ENCODE measurements at regions not wholly inside any gene's neighbourhood (a gene's known extent, or its start where the extent isn't known, plus 50 kb on each side); places are given as distances from the start of the nearest gene placed in this dataset.

DNA sequence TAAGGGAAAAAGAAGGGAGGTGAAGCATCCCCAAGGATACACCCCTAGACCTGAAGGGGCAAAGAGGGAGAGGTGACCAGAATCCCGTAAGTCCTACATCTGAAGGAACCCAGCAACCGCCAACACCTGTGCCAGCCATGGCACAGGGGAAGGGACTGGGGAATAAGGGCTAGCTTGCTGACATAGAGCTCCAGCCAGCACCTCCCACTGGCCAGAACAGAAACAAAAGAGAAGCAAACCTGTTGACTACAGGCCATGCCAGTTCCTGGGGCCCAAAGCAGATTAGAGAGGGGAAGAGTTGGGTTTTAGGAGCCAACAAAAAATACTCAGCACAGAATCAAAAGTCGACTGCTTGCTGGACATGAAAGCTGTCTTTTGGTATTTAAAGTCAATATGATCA, 244.6 kb downstream of the SUCLG1 start:
- DNase-seq (ENCODE audit: low read depth, low spot score) (no peak), ATAC-seq (no peak)
- intact Hi-C loops (cut with micrococcal nuclease; ENCODE audit: unreplicated experiment), result no loop called here
- TF ChIP-seq, protein P1, sequence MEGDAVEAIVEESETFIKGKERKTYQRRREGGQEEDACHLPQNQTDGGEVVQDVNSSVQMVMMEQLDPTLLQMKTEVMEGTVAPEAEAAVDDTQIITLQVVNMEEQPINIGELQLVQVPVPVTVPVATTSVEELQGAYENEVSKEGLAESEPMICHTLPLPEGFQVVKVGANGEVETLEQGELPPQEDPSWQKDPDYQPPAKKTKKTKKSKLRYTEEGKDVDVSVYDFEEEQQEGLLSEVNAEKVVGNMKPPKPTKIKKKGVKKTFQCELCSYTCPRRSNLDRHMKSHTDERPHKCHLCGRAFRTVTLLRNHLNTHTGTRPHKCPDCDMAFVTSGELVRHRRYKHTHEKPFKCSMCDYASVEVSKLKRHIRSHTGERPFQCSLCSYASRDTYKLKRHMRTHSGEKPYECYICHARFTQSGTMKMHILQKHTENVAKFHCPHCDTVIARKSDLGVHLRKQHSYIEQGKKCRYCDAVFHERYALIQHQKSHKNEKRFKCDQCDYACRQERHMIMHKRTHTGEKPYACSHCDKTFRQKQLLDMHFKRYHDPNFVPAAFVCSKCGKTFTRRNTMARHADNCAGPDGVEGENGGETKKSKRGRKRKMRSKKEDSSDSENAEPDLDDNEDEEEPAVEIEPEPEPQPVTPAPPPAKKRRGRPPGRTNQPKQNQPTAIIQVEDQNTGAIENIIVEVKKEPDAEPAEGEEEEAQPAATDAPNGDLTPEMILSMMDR (IDR thresholded peaks at IDR 0.05), result no peak
- no peak for TF ChIP-seq REST (IDR thresholded peaks at IDR 0.05; ENCODE audit: insufficient read depth in 1 of 2, low read depth in 2 of 2, low read length in 1 of 2)
- TF ChIP-seq POLR2AphosphoS5 (IDR thresholded peaks at IDR 0.05; ENCODE audit: low read depth, low read length), result no peak
- TF ChIP-seq TCF7L2 (IDR thresholded peaks at IDR 0.05; ENCODE audit: low read depth, low read length), result no peak
- TF ChIP-seq SIN3A (IDR thresholded peaks at IDR 0.05; ENCODE audit: borderline replicate concordance, insufficient read depth, low read depth, low read length), result no peak
- in situ Hi-C loops (cut with HindIII; ENCODE audit: low pct_unique_long_range_greater_than_20kb, low sequenced_read_pairs), result no loop called here
- no TSS peak for BruUV-seq (replicated peaks)
- POLR2A ChIA-PET, result no interaction called here
- CTCF ChIA-PET, result no interaction called here
- H3K27ac ChIP-seq (ENCODE audit: low read length), result no peak overlapping the region
- no peaks in the 10 kb centered on the region for H3K4me1 ChIP-seq (ENCODE audit: control insufficient read depth, insufficient read depth, low read length)
- no peaks in the 10 kb centered on the region for H3K9me3 ChIP-seq (ENCODE audit: control insufficient read depth, insufficient read depth, low read depth, low read length)
- no peak overlapping the region for H3K4me3 ChIP-seq (ENCODE audit: low read depth in 2 of 2, low read length in 2 of 2)
- no peaks in the 10 kb centered on the region; the same call in 1 of the 2 replicates for H3K27me3 ChIP-seq (ENCODE audit: control insufficient read depth, insufficient read depth, low read length)
- no peaks in the 10 kb centered on the region for H3K36me3 ChIP-seq (ENCODE audit: control insufficient read depth, insufficient read depth, low read length)

DNA sequence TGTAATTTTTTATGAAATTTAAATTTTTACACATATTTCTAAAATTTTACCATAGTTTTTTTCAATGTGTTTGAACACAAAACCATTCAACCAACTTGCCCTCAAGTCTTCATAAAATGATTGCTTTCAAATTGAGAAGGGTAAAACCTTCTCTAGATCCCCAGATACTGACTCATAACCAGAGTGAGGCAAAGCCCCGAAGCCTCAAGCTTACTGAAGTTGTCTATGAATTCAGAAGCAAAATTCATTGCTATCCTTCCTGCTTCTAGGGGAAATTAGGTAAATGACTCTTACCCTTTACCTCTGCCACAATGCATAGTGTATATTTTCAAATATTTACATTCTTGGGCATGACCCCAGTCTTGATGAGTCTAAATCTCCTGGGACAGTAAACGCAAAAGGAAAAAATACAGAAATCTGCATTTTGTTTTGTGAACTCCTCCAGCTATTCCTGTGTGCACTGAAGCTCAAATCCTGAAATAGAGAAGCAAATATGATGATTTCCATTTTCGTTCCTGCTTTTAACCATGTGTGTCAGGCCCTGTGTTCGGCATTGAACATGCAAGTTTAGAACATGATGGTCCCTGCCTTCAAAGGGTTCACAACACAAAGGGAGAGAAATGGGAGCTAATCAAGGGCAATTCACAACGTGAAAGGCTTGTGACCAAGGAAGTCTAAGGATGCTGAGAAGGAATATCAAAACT, 246.3 kb downstream of the SUCLG1 start:
- no peaks in the 10 kb centered on the region for H3K4me1 ChIP-seq (ENCODE audit: control insufficient read depth, insufficient read depth, low read length)
- H3K36me3 ChIP-seq (ENCODE audit: control insufficient read depth, insufficient read depth, low read length), result no peaks in the 10 kb centered on the region
- ATAC-seq (no peak), DNase-seq (ENCODE audit: low read depth, low spot score) (no peak)
- no peaks in the 10 kb centered on the region; the same call in 1 of the 2 replicates for H3K27me3 ChIP-seq (ENCODE audit: control insufficient read depth, insufficient read depth, low read length)
- POLR2A ChIA-PET, result no interaction called here
- no peak overlapping the region for H3K27ac ChIP-seq (ENCODE audit: low read length)
- in situ Hi-C loops (cut with HindIII; ENCODE audit: low pct_unique_long_range_greater_than_20kb, low sequenced_read_pairs), result no loop called here
- TF ChIP-seq REST (IDR thresholded peaks at IDR 0.05; ENCODE audit: insufficient read depth in 1 of 2, low read depth in 2 of 2, low read length in 1 of 2), result no peak
- no peak for TF ChIP-seq POLR2AphosphoS5 (IDR thresholded peaks at IDR 0.05; ENCODE audit: low read depth, low read length)
- TF ChIP-seq, protein P1 (IDR thresholded peaks at IDR 0.05), result no peak
- TF ChIP-seq SIN3A (IDR thresholded peaks at IDR 0.05; ENCODE audit: borderline replicate concordance, insufficient read depth, low read depth, low read length), result no peak
- TF ChIP-seq TCF7L2 (IDR thresholded peaks at IDR 0.05; ENCODE audit: low read depth, low read length), result no peak
- H3K4me3 ChIP-seq (ENCODE audit: low read depth in 2 of 2, low read length in 2 of 2), result no peak overlapping the region
- CTCF ChIA-PET, result no interaction called here
- intact Hi-C loops (cut with micrococcal nuclease; ENCODE audit: unreplicated experiment), result no loop called here
- no peaks in the 10 kb centered on the region for H3K9me3 ChIP-seq (ENCODE audit: control insufficient read depth, insufficient read depth, low read depth, low read length)
- no TSS peak for BruUV-seq (replicated peaks)

All from Panc1 (cell line).